GM18526 (cell line): ENCODE measurements at regions not wholly inside any gene's neighbourhood (a gene's known extent, or its start where the extent isn't known, plus 50 kb on each side); places are given as distances from the start of the nearest gene placed in this dataset.

ENCODE experiments used
- POLR2A ChIP-seq: IDR thresholded peaks from 3 replicates; pipeline ENCODE4 v1.6.1; 2011; ENCODE audit not compliant: insufficient read length; ENCODE audit errors: extremely low read depth

DNA sequence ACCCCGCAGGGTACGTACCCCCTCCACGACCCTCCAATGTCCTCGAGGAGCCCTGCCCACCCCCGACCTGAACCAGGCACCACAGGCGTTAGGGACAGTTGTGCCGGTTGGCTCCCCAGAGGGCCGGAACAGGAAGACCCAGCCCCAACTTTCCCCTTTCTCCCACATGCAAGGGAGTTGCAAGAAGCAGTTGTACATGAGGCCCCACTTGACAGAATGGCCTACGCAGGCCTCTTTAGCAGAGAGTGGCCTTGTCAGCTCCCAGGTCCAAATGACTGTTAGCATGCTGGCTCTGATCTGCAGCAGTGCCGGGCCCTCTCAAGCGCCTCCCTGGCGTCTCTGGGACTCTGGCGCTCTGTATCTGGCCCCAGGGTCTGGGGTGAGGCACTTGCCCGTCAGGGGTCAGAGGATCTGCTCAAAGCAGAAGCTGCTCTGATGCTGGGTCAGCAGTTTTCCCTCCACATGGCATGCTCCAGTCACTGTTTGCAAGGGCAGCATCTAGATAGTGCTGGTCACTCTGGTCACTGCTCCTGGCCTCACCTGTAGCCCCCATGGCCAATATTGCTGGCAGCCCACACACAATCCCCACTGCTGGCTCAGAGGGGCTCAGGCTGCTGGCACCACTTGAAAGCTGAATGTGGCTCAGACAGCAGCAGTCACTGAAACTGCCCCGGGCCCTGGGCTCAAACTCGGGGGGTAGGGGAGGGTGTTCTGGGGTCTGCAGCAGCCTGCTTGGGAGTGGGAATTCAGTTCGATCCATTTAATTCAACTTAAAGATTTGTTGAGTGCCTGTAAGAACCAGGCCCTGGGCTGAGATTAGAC lies 254.5 kb downstream of the FAM43A start:
- TF ChIP-seq POLR2A = no peak

DNA sequence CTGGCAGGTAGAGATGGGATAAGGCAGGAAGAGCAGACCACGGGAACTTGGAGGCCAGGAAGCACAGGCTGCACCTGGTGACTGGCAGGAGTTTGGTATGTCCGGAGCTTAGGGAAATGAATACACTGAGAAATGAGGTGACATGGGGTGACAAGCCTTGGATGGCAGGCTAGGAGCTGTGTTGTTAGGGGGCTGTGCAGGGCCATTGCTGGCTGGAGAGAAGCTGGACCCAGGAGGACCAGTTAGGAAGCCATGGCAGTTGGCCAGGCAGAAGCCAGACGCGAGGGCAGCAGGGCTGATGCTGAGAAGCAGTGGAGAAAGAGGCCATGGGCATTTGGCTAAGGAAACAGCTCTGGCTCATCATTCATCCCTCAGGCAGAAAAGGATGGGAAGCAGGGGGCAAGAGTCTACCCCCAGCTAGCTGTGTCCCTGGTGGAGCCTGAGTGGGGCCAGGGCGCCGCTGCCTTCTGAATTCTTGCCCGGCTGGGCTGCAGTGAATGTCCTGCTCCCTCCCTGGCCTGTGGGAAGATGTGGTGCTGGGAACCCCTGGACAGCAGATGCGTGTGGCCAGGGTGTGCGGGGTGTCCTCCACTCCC lies 255.8 kb downstream of the FAM43A start:
- no peak for TF ChIP-seq POLR2A

GRCh38 chr3:194941956-194942511 lies 256.4 kb downstream of the FAM43A start:
- TF ChIP-seq POLR2A = no peak

GRCh38 chr3:194944526-194944925 lies 258.8 kb downstream of the FAM43A start:
- TF ChIP-seq POLR2A = no peak

DNA sequence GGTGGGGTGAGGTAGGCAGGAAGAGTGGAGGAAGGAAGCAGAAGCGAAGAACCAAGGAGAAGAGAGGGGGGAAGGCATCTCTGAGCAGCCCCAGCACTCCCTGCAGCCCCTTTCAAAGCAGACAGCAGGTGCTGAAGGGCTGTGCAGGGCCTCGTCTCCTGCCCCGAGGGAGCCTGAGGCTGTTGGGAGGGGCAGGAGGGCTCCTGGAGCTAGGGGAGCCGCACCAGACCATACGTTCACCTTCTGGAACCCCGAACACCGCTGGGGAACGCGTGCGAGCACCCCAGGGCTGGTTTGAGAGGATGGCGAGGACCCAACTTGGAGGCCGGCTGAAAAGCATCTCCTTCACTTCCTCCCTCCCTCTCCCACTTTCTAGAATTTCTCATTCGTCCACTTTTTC lies 259.8 kb downstream of the FAM43A start:
- TF ChIP-seq POLR2A = no peak

DNA sequence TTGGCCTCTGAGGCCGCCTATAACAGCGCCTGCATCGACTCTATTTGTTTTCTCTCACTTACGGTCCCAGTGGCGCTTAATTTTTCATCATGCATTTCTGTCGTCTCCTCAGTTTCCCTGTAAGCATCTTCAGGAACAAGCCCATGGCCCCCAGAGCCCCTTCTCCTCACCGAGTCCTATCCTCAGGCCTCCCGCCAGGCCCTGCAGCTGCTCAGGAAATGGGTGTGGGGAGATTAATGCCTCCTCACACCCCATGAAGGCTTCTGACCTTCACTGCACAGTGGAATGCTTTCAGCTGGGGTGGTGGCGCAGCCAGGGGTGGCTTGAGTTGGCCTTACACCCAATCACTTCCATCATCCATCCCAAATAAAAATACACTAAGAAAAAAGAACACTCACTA lies 260.4 kb downstream of the FAM43A start:
- no peak for TF ChIP-seq POLR2A

GRCh38 chr3:194949592-194949991 lies 263.9 kb downstream of the FAM43A start:
- no peak for TF ChIP-seq POLR2A

DNA sequence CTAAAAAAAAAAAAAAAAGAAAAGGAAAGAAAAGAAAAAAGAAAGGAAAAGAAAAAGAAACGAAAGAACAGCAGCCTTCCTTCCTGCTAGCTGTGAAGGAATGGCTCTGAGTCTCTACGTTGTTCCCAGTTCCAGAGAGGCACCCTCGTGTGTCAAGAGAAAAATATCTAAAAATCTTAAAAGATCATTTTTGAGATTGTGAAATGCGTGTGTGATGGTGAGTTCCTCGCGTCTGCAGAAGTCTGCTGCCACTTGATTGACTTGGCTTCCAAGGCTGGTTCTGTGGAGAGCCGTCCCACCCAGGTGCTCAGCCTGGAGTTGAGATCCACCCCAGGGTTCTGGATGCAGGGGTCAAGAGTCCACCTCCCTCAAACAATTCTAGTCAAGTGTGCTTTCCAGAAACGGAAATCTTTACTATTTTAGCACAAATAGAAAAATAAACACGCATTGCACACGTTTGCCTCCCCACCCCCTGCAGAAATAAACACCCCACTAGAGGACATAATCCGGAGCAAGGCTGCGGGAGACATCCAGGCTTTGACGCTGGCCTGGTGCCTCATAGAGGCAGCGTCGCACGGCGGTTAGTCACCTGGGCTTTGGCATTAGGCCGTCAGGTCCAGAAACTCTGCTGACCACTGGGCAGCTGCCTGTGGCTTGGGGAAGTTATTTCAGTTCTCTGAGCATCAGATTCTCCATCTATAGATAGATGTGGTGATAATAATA lies 265.4 kb downstream of the FAM43A start:
- no peak for TF ChIP-seq POLR2A

- TF ChIP-seq POLR2A = no peak
Observed at GRCh38 chr3:194951931-194952582, 266.4 kb downstream of the FAM43A start.

DNA sequence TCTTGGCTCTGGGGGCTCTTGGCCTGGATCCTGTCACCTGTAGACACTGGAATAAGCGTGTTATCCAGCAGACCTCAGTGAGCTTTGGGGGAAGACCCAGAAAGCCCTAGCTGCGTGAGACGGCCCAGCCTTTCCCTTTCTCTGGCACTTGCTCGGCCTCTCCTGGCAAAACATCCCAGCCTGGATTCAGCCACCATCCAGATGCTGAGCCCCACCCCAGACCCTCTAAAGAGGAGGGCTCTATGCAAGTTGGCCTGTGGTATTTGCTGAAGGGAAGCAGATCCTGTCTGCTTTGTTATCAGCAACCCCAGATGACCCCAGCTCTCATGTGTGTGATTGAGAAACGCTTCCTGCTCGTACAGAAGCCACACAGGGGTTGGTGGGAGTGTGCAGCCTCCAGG lies 267.2 kb downstream of the FAM43A start:
- TF ChIP-seq POLR2A = no peak

DNA sequence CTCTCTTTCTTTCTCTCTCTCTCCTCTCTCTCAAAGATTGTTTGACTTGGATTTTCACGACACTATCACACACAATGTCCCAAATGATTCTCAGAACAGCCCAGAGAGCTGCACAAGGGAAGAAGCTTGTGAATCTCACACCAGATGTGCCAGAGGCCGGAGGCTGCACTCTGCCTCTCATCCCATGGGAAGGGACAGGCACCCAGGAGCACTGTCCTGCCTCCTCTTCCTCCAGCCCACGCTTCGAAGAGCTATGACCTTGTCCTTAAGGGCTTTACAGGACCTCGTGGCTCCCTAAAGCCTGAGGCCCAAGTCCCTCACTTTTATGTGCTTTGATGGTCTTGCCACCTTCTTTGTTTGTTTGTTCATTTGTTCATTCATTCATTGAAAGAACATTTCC lies 267.6 kb downstream of the FAM43A start:
- TF ChIP-seq POLR2A = no peak

GRCh38 chr3:194955546-194955945 lies 269.9 kb downstream of the FAM43A start:
- no peak for TF ChIP-seq POLR2A

DNA sequence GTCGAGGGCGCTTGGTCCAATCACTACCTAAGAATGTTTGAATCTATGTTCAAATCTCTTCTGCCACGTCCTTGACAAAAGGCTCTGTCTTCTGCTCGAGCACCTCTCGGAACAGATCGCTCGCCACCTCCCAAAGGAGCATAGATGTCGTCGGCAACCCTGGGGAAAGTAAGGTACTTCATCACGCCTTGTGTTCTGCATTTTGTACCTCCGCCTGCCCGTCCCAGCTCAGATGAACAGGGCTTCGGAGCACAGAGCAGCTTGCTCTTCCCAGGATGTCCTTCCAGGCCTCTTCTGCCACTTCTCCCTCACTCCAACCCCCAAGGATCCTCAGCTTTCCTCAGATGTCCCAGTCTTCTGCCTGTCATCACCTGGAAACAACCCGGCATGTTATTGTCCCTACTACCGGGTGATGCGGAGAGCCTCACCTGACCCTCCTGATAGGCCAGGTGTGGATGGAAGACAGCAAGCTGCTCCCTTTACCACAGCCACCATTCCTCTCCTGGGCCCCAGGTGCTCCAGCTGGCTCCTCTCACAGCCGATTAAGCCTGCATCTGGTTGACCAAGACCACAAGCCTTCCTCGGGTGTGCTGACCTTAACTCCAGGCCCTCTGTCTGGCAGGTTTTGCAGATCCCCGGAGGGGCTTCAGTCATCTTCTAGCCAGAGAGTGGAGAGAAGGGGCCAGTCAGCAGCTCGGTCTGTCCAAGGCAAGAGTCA lies 270.5 kb downstream of the FAM43A start:
- TF ChIP-seq POLR2A = no peak

DNA sequence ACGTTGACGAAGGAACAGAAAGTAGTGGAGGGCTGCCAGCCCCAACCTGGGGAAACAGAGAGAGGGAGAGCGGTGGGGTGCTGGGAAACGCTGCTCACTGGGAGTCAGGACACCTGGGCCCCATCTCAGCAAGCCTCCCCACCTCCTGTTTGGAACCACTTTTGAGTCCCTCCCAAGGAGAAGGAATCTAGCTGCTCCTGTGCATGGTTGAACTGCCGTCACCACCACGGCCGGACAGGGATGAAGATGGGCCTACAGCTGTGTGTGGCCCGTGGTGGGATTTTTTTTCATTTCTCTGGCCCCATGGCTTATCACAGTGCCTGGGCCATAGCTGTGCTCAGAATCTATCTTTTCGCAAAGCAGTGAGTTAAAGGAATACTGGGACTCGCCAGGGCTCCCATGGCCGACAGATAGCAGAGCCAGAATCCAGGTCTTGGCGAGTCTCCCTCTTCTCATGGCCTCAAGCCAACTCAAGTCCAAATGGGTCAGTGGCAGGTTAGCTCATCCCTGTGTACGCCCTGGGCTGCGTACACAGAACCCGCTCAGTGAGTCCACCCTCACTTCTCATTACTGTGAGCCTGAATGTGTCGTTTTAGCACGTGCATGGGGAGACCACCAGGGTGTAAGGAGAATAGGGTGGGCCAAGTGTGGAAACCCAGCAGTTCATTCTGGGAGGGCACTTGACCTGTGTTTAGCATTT lies 271.2 kb downstream of the FAM43A start:
- TF ChIP-seq POLR2A = no peak

GRCh38 chr3:194957743-194958240 lies 272.1 kb downstream of the FAM43A start:
- TF ChIP-seq POLR2A = no peak
